ENCODE measurements at regions not wholly inside any gene's neighbourhood (a gene's known extent, or its start where the extent isn't known, plus 50 kb on each side); places are given as distances from the start of the nearest gene placed in this dataset.

- H3K9me3 ChIP-seq (ENCODE audit: insufficient read depth, low read depth, low read length), result no peaks in the 10 kb centered on the region
- H3K4me2 ChIP-seq (ENCODE audit: low read length), result no peak overlapping the region
- no peak for TF ChIP-seq EZH2 (IDR thresholded peaks at IDR 0.05; ENCODE audit: insufficient read depth, low read length)
- no peak overlapping the region for H3K9ac ChIP-seq (ENCODE audit: low read length)
- H4K20me1 ChIP-seq (ENCODE audit: insufficient read depth, low read length), result no peaks in the 10 kb centered on the region
- H3K79me2 ChIP-seq (ENCODE audit: insufficient read depth, low read length), result no peaks in the 10 kb centered on the region
- DNase-seq (ENCODE audit: low read depth) (no peak), FAIRE-seq (no peak)
- H3K4me3 Mint-ChIP-seq (ENCODE audit: unreplicated experiment), result no peak overlapping the region
- H3K4me1 ChIP-seq (ENCODE audit: insufficient read depth, low read length), result no peaks in the 10 kb centered on the region
- no peaks in the 10 kb centered on the region for H3K36me3 ChIP-seq (ENCODE audit: insufficient read depth, low read length)
- H3K27me3 Mint-ChIP-seq (ENCODE audit: low read depth, unreplicated experiment), result no peaks in the 10 kb centered on the region
- no peak overlapping the region for H2AFZ ChIP-seq (ENCODE audit: low read depth, low read length)
- H3K4me3 ChIP-seq (ENCODE audit: insufficient read depth, low read depth, low read length), result no peak overlapping the region
- no peaks in the 10 kb centered on the region for H3K9me3 Mint-ChIP-seq (ENCODE audit: unreplicated experiment)
- no peaks in the 10 kb centered on the region for H3K27me3 ChIP-seq (ENCODE audit: insufficient read depth, low read length)
- H3K27ac ChIP-seq (ENCODE audit: low read depth, low read length), result no peak overlapping the region
- H3K27ac Mint-ChIP-seq (ENCODE audit: unreplicated experiment), result no peak overlapping the region
- no peaks in the 10 kb centered on the region for H3K36me3 Mint-ChIP-seq (ENCODE audit: low read depth, unreplicated experiment)
- peaks cover 12% of the 10 kb centered on the region for H3K4me1 Mint-ChIP-seq (ENCODE audit: low read depth, unreplicated experiment)
Observed at GRCh38 chr5:153404747-153405146, 85.7 kb upstream of the GRIA1 start.

DNA sequence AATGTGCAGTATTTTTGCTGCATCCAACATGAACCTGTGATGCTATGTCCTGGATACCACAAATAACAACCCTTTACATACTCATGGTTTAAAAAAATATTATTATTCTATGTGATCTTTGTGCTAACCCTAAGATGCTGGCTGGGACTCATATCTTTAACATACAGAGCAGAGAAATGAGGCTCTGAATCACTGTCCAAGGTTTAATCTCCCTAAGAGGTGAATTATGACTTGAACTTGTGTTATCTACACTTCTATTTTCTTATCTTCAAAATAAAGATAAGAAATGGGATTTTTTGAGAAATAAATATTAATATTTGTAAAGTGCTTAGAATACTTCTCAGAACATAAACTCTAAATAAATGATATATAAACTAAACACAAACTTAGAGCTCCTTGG lies 68.8 kb upstream of the GRIA1 start:
- no peaks in the 10 kb centered on the region for H3K79me2 ChIP-seq (ENCODE audit: insufficient read depth, low read length)
- Mint-ChIP-seq H3K27me3 (ENCODE audit: low read depth, unreplicated experiment) (no peaks in the 10 kb centered on the region), H3K36me3 (ENCODE audit: low read depth, unreplicated experiment) (no peaks in the 10 kb centered on the region), H3K27ac (ENCODE audit: unreplicated experiment) (no peak overlapping the region), H3K9me3 (ENCODE audit: unreplicated experiment) (no peaks in the 10 kb centered on the region), H3K4me1 (ENCODE audit: low read depth, unreplicated experiment) (no peaks in the 10 kb centered on the region), H3K4me3 (ENCODE audit: unreplicated experiment) (no peak overlapping the region)
- no peak overlapping the region for H3K4me3 ChIP-seq (ENCODE audit: insufficient read depth, low read depth, low read length)
- H3K27me3 ChIP-seq (ENCODE audit: insufficient read depth, low read length), result no peaks in the 10 kb centered on the region
- TF ChIP-seq CTCF (IDR thresholded peaks at IDR 0.05; ENCODE audit: insufficient read depth, low read depth, low read length) (no peak), EZH2 (IDR thresholded peaks at IDR 0.05; ENCODE audit: insufficient read depth, low read length) (no peak)
- no peaks in the 10 kb centered on the region for H4K20me1 ChIP-seq (ENCODE audit: insufficient read depth, low read length)
- DNase-seq (ENCODE audit: low read depth), result no peak
- no peak overlapping the region for H3K4me2 ChIP-seq (ENCODE audit: low read length)
- no peaks in the 10 kb centered on the region for H3K4me1 ChIP-seq (ENCODE audit: insufficient read depth, low read length)
- FAIRE-seq, result no peak
- no peak overlapping the region for H3K27ac ChIP-seq (ENCODE audit: low read depth, low read length)
- no peaks in the 10 kb centered on the region for H3K9me3 ChIP-seq (ENCODE audit: insufficient read depth, low read depth, low read length)
- no peak overlapping the region for H3K9ac ChIP-seq (ENCODE audit: low read length)
- H2AFZ ChIP-seq (ENCODE audit: low read depth, low read length), result no peak overlapping the region
- H3K36me3 ChIP-seq (ENCODE audit: insufficient read depth, low read length), result no peaks in the 10 kb centered on the region

DNA sequence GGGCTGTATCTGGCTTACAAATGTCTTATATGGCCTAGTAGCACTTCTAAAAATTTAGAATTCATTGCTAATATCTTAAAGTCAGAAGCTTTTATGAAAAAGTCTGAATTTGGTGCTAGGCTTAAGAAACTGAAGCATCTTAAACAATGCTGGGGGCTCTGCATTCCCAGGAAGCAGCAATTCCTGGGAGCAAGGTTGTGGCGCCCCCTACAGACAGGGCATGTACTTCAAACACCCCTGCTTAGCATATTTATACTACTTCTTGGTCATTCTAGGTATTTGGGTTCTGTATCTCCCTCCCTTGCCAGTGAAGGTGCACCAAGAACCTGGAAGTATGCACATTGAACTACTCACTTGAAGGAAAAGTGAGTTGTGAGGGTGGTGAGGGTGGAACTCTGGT lies 64.6 kb upstream of the GRIA1 start:
- no peak for TF ChIP-seq EZH2 (IDR thresholded peaks at IDR 0.05; ENCODE audit: insufficient read depth, low read length)
- no peak for TF ChIP-seq CTCF (IDR thresholded peaks at IDR 0.05; ENCODE audit: insufficient read depth, low read depth, low read length)
- Mint-ChIP-seq H3K4me3 (ENCODE audit: unreplicated experiment) (no peak overlapping the region), H3K9me3 (ENCODE audit: unreplicated experiment) (no peaks in the 10 kb centered on the region), H3K27me3 (ENCODE audit: low read depth, unreplicated experiment) (peaks cover 5% of the 10 kb centered on the region), H3K4me1 (ENCODE audit: low read depth, unreplicated experiment) (no peaks in the 10 kb centered on the region), H3K27ac (ENCODE audit: unreplicated experiment) (no peak overlapping the region), H3K36me3 (ENCODE audit: low read depth, unreplicated experiment) (no peaks in the 10 kb centered on the region)
- no peak for FAIRE-seq
- H3K4me1 ChIP-seq (ENCODE audit: insufficient read depth, low read length), result no peaks in the 10 kb centered on the region
- no peaks in the 10 kb centered on the region for H4K20me1 ChIP-seq (ENCODE audit: insufficient read depth, low read length)
- H3K9me3 ChIP-seq (ENCODE audit: insufficient read depth, low read depth, low read length), result no peaks in the 10 kb centered on the region
- no peaks in the 10 kb centered on the region for H3K36me3 ChIP-seq (ENCODE audit: insufficient read depth, low read length)
- no peak overlapping the region for H3K9ac ChIP-seq (ENCODE audit: low read length)
- H3K4me3 ChIP-seq (ENCODE audit: insufficient read depth, low read depth, low read length), result no peak overlapping the region
- H3K27me3 ChIP-seq (ENCODE audit: insufficient read depth, low read length), result no peaks in the 10 kb centered on the region
- H3K4me2 ChIP-seq (ENCODE audit: low read length), result no peak overlapping the region
- H3K27ac ChIP-seq (ENCODE audit: low read depth, low read length), result no peak overlapping the region
- DNase-seq (ENCODE audit: low read depth), result no peak
- H2AFZ ChIP-seq (ENCODE audit: low read depth, low read length), result no peak overlapping the region
- no peaks in the 10 kb centered on the region for H3K79me2 ChIP-seq (ENCODE audit: insufficient read depth, low read length)

Data from astrocyte (in vitro differentiated cells and primary cell).